IMR-90 (cell line): ENCODE measurements at regions not wholly inside any gene's neighbourhood (a gene's known extent, or its start where the extent isn't known, plus 50 kb on each side); places are given as distances from the start of the nearest gene placed in this dataset.

Experiments used
- ATAC-seq: fragments of 200-7000 bp; cut with Tn5 transposase; 2 replicates; pipeline ENCODE4 v1.9.1; 2020; ENCODE audit warnings: low read depth, mild to moderate bottlenecking, moderate library complexity
- BruUV-seq: library from RNA; stranded (reverse); fragments of 400-500 nt; replicated peaks from 2 replicates; lab custom pipeline; 2021; lab: Mats Ljungman, UMichigan
- CTCF ChIA-PET: fragments of 300-600 bp; formaldehyde crosslinking; extraction: SDS; loops from one replicate; lab custom pipeline; 2021; ENCODE audit warnings: antibody characterized with exemption; lab: Yijun Ruan, JAX
- POLR2A ChIA-PET: fragments of 300-600 bp; sonication (Branson Sonifier 250); formaldehyde crosslinking; loops from one replicate; lab custom pipeline; 2022; ENCODE audit warnings: antibody characterized with exemption; ENCODE audit not compliant: unreplicated experiment; lab: Charles Lee
- DNase-seq: peaks from one replicate; pipeline ENCODE4 v3.0.0; 2013
- H2AFZ ChIP-seq: replicated peaks from 2 replicates; pipeline ENCODE3; 2013; ENCODE audit warnings: low read length, mild to moderate bottlenecking; ENCODE audit not compliant: poor library complexity
- H2AK5ac ChIP-seq: 2 replicates; pipeline ENCODE4 v1.6.1; 2013; ENCODE audit warnings: low read depth, low read length, inconsistent platforms
- H2AK9ac ChIP-seq: replicated peaks from 2 replicates; pipeline ENCODE3; 2013; ENCODE audit warnings: mild to moderate bottlenecking, low read depth, low read length, moderate library complexity; ENCODE audit not compliant: poor library complexity
- H2BK120ac ChIP-seq: 2 replicates; pipeline ENCODE4 v1.6.1; 2013; ENCODE audit warnings: low read depth, low read length, inconsistent platforms
- H2BK15ac ChIP-seq: 3 replicates; pipeline ENCODE4 v1.6.1; 2013; ENCODE audit warnings: low read depth, low read length, inconsistent platforms
- H2BK20ac ChIP-seq: 2 replicates; pipeline ENCODE4 v1.6.1; 2013; ENCODE audit warnings: low read depth, mild to moderate bottlenecking, inconsistent platforms, low read length, moderate library complexity
- H2BK5ac ChIP-seq: 2 replicates; pipeline ENCODE4 v1.6.1; 2013; ENCODE audit warnings: mild to moderate bottlenecking, low read depth, low read length, inconsistent platforms; ENCODE audit not compliant: poor library complexity, severe bottlenecking
- H3K14ac ChIP-seq: replicated peaks from 2 replicates; pipeline ENCODE4 v1.6.1; 2013; ENCODE audit warnings: low read depth, low read length, inconsistent platforms
- H3K18ac ChIP-seq: 2 replicates; pipeline ENCODE4 v1.6.1; 2013; ENCODE audit warnings: low read depth, low read length, control low read depth
- H3K23ac ChIP-seq: 2 replicates; pipeline ENCODE4 v1.6.1; 2013; ENCODE audit warnings: low read depth, low read length, inconsistent platforms
- H3K27ac ChIP-seq: 2 replicates; pipeline ENCODE4 v1.5.1; 2013; ENCODE audit warnings: mild to moderate bottlenecking, control low read depth, low read length; ENCODE audit not compliant: insufficient read depth
- H3K27me3 ChIP-seq: 2 replicates; pipeline ENCODE4 v1.6.1; 2013; ENCODE audit warnings: low read length; ENCODE audit not compliant: control insufficient read depth, insufficient read depth
- H3K36me3 ChIP-seq: 2 replicates; pipeline ENCODE4 v1.6.1; 2013; ENCODE audit warnings: low read length, mixed read lengths; ENCODE audit not compliant: control insufficient read depth, insufficient read depth
- H3K4ac ChIP-seq: 2 replicates; pipeline ENCODE4 v1.6.1; 2013; ENCODE audit warnings: low read depth, low read length, inconsistent platforms
- H3K4me1 ChIP-seq: 2 replicates; pipeline ENCODE4 v1.6.1; 2013; ENCODE audit warnings: low read length, mixed read lengths; ENCODE audit not compliant: control insufficient read depth, insufficient read depth
- H3K4me2 ChIP-seq: 2 replicates; pipeline ENCODE4 v1.6.1; 2013; ENCODE audit warnings: low read depth, mild to moderate bottlenecking, control low read depth, low read length, moderate library complexity
- H3K4me3 ChIP-seq: 2 replicates; pipeline ENCODE4 v1.5.1; 2013; ENCODE audit warnings: low read depth, mild to moderate bottlenecking, control low read depth, low read length, moderate library complexity; ENCODE audit not compliant: insufficient read depth
- H3K56ac ChIP-seq: 2 replicates; pipeline ENCODE4 v1.6.1; 2013; ENCODE audit warnings: low read length, inconsistent platforms; ENCODE audit not compliant: insufficient read depth; ENCODE audit errors: extremely low read depth
- H3K79me1 ChIP-seq, 2 experiments: 2 replicates each; pipeline ENCODE4 v1.6.1; 2013; ENCODE audit warnings: low read length in 2 of 2, inconsistent platforms in 1 of 2, low read depth in 1 of 2
- H3K9ac ChIP-seq: 2 replicates; pipeline ENCODE4 v1.6.1; 2013; ENCODE audit warnings: low read depth, low read length, control low read depth
- H3K9me1 ChIP-seq: 2 replicates; pipeline ENCODE4 v1.6.1; 2013; ENCODE audit warnings: low read length, inconsistent platforms; ENCODE audit not compliant: insufficient read depth
- H3K9me3 ChIP-seq: 2 replicates; pipeline ENCODE4 v1.6.1; 2013; ENCODE audit warnings: low read length; ENCODE audit not compliant: control insufficient read depth, insufficient read depth
- H4K20me1 ChIP-seq: 2 replicates; pipeline ENCODE4 v1.6.1; 2013; ENCODE audit warnings: low read length, inconsistent platforms; ENCODE audit not compliant: insufficient read depth
- H4K5ac ChIP-seq: 2 replicates; pipeline ENCODE4 v1.6.1; 2013; ENCODE audit warnings: mild to moderate bottlenecking, low read depth, low read length, control low read depth
- H4K8ac ChIP-seq, 2 experiments: 2 replicates each; pipeline ENCODE4 v1.6.1; 2013; ENCODE audit warnings: low read depth in 2 of 2, low read length in 2 of 2, control low read depth in 1 of 2, inconsistent platforms in 1 of 2
- H4K91ac ChIP-seq: 2 replicates; pipeline ENCODE4 v1.6.1; 2013; ENCODE audit warnings: low read depth, low read length, inconsistent platforms; ENCODE audit not compliant: insufficient read depth
- CEBPB ChIP-seq: IDR thresholded peaks from 2 replicates; pipeline ENCODE4 v1.6.1; 2012; ENCODE audit warnings: low read depth, low read length, improper control_type of control experiment
- CHD1 ChIP-seq: IDR thresholded peaks from 2 replicates; pipeline ENCODE4 v1.6.1; 2012; ENCODE audit warnings: low read depth, low read length, improper control_type of control experiment
- CTCF ChIP-seq: conservative IDR thresholded peaks from 2 replicates; pipeline ENCODE4 v1.5.1; 2012; ENCODE audit warnings: mild to moderate bottlenecking, low read depth, low read length, improper control_type of control experiment
- ELK1 ChIP-seq: fragments of 150-350 bp; IDR thresholded peaks from 2 replicates; pipeline ENCODE4 v1.6.1; 2016; ENCODE audit warnings: low read depth, mild to moderate bottlenecking, low read length, moderate library complexity, borderline replicate concordance
- MAFK ChIP-seq: IDR thresholded peaks from 2 replicates; pipeline ENCODE4 v1.6.1; 2012; ENCODE audit warnings: low read depth, low read length, improper control_type of control experiment
- MAZ ChIP-seq: IDR thresholded peaks from 2 replicates; pipeline ENCODE4 v1.6.1; 2012; ENCODE audit warnings: low read depth, mild to moderate bottlenecking, low read length, improper control_type of control experiment, moderate library complexity, borderline replicate concordance
- MXI1 ChIP-seq: IDR thresholded peaks from 2 replicates; pipeline ENCODE4 v1.6.1; 2012; ENCODE audit warnings: low read depth, mild to moderate bottlenecking, low read length, moderate library complexity, borderline replicate concordance
- NFE2L2 ChIP-seq: fragments of 150-350 bp; IDR thresholded peaks from 2 replicates; pipeline ENCODE4 v1.6.1; 2016; ENCODE audit warnings: low read depth, mild to moderate bottlenecking, low read length
- POLR2A ChIP-seq: IDR thresholded peaks from 2 replicates; pipeline ENCODE4 v1.6.1; 2012; ENCODE audit warnings: mild to moderate bottlenecking, low read depth, low read length
- RAD21 ChIP-seq: IDR thresholded peaks from 2 replicates; pipeline ENCODE4 v1.6.1; 2012; ENCODE audit warnings: low read length, improper control_type of control experiment
- RCOR1 ChIP-seq: IDR thresholded peaks from 2 replicates; pipeline ENCODE4 v1.6.1; 2012; ENCODE audit warnings: mild to moderate bottlenecking, low read length, improper control_type of control experiment; ENCODE audit not compliant: insufficient replicate concordance
- RFX5 ChIP-seq: IDR thresholded peaks from 2 replicates; pipeline ENCODE4 v1.8.0; 2012; ENCODE audit warnings: low read depth, mild to moderate bottlenecking, low read length, moderate library complexity
- SMC3 ChIP-seq: fragments of 150-350 bp; IDR thresholded peaks from 2 replicates; pipeline ENCODE4 v1.6.1; 2016; ENCODE audit warnings: low read depth, mild to moderate bottlenecking, antibody characterized with exemption, low read length, moderate library complexity
- USF2 ChIP-seq: fragments of 150-350 bp; IDR thresholded peaks from 2 replicates; pipeline ENCODE4 v1.6.1; 2017; ENCODE audit warnings: mild to moderate bottlenecking, antibody characterized with exemption, low read length, low read depth
- WGBS, 2 experiments: methylation state at CpG; one replicate each; pipeline versions ENCODE4 v1.1.5 to v1.1.7; 2013; ENCODE audit warnings: missing lambda C conversion rate in 2 of 2; ENCODE audit not compliant: insufficient read length in 1 of 2; ENCODE audit errors: extremely low coverage in 2 of 2; 5-methylcytosine and 5-hydroxymethylcytosine counted together
- dilution Hi-C: fragments of 300-500 bp; cut with HindIII; formaldehyde crosslinking; loops from one replicate; pipeline ENCODE4 v1.14.3; 2018; ENCODE audit warnings: low sequenced_read_pairs; ENCODE audit not compliant: unreplicated experiment
- in situ Hi-C: fragments of 300-500 bp; cut with MboI; formaldehyde crosslinking; loops from 3 replicates; pipeline ENCODE4 v1.14.3; 2019; ENCODE audit warnings: low sequenced_read_pairs, inconsistent platforms, mixed read lengths
- intact Hi-C: fragments of 100-400 bp; cut with micrococcal nuclease; formaldehyde crosslinking; loops from 2 replicates; pipeline ENCODE4 v1.10.0; 2022

GRCh38 chr5:92884469-92884868, 696.5 kb downstream of the NR2F1-AS1 start:
- Histone ChIP-seq H4K8ac (no peak overlapping the region), H3K79me1 (no peaks in the 10 kb centered on the region), H3K27ac (no peak overlapping the region), H3K9ac (no peak overlapping the region), H4K20me1 (no peaks in the 10 kb centered on the region), H2AK5ac (no peak overlapping the region), H3K9me3 (peaks cover 6% of the 10 kb centered on the region), H3K27me3 (no peaks in the 10 kb centered on the region), H3K23ac (no peak overlapping the region), H3K56ac (no peak overlapping the region), H2BK20ac (no peak overlapping the region), H2BK5ac (no peak overlapping the region), H3K4me3 (no peak overlapping the region), H4K5ac (no peak overlapping the region), H3K4me2 (no peak overlapping the region), H3K14ac (no peak overlapping the region), H2AFZ (no peak overlapping the region), H4K91ac (no peak overlapping the region), H3K4me1 (0 out of 2 replicates have a peak, but pooled peaks cover 2% of the 10 kb centered on the region), H3K9me1 (no peaks in the 10 kb centered on the region; the same call in 1 of the 2 replicates), H3K4ac (no peak overlapping the region), H2BK15ac (no peak overlapping the region), H2BK120ac (no peak overlapping the region), H3K36me3 (no peaks in the 10 kb centered on the region), H2AK9ac (no peak overlapping the region), H3K18ac (no peak overlapping the region)
- TF ChIP-seq POLR2A: no peak
- TF ChIP-seq NFE2L2: no peak
- TF ChIP-seq SMC3: no peak
- TF ChIP-seq USF2: no peak
- no peak for TF ChIP-seq ELK1
- no peak for TF ChIP-seq CEBPB
- no peak for TF ChIP-seq MAZ
- TF ChIP-seq RFX5: no peak
- TF ChIP-seq MXI1: no peak
- no peak for TF ChIP-seq RAD21
- TF ChIP-seq RCOR1: no peak
- TF ChIP-seq MAFK: no peak
- no peak for TF ChIP-seq CTCF
- TF ChIP-seq CHD1: no peak
- CTCF ChIA-PET: interaction anchor here (0.6 kb wide), 1 partner anchor 45 kb away, joined by 3 read pairs; no protein-coding TSS in a partner anchor
- dilution Hi-C loops (no loop called here), in situ Hi-C loops (no loop called here), intact Hi-C loops (no loop called here)
- BruUV-seq: no TSS peak
- POLR2A ChIA-PET: no interaction called here
- WGBS, 2 experiments: no CpG with 5 or more reads among the region's 1 CpG
- DNase-seq: no peak
- no peak for ATAC-seq
